ENCODE measurements at regions not wholly inside any gene's neighbourhood (a gene's known extent, or its start where the extent isn't known, plus 50 kb on each side); places are given as distances from the start of the nearest gene placed in this dataset.

DNA sequence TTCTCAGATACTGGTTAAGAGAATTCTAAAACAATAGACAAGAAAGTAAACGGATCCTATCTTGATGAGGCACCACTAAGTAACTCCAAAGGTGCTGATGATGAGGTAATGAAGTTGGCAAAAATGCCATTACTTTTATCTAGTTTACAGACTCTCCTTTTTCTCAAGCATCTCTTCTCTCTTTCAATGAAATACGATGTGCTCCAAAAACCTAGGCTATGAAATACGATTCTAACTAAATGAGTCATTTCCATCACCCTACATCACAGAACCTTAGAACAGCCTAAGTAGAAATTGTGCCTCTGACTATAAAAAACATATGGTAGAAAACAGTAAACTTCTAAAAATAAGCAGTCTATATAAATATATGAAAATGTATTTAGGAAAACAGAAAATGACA, 58.9 kb upstream of the ARHGAP32 start:
- 90% methylated on average over 3 of the region's 3 CpGs for WGBS, 2 experiments

DNA sequence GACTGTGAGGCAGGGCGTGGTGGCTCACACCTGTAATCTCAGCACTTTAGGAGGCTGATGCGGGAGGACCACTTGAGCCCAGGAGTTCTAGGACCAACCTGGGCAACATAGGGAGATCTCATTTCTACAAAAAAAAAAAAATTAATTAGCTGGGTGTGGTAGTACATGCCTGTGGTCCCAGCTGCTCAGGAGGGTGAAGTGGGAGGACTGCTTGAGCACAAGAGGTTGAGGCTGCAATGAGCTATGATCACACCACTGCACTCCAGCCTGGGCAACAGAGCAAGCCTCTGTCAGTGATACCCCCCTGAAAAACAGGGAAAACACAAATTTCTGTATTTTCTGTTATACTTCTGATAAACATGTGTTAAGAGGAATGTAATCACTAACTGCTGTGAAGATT, 57.8 kb upstream of the ARHGAP32 start:
- Histone ChIP-seq H3K4me1 (ENCODE audit: control insufficient read depth, insufficient read depth, low read length) (peaks cover 23% of the 10 kb centered on the region), H3K36me3 (ENCODE audit: control insufficient read depth, insufficient read depth, low read length) (no peaks in the 10 kb centered on the region), H3K27ac (ENCODE audit: insufficient read depth, low read depth, low read length, poor library complexity, severe bottlenecking) (no peak overlapping the region), H3K9me3 (ENCODE audit: control insufficient read depth, low read length) (no peaks in the 10 kb centered on the region), H3K4me3 (ENCODE audit: insufficient read depth, low read depth, low read length) (no peak overlapping the region), H3K27me3 (ENCODE audit: control insufficient read depth, insufficient read depth, low read length, poor library complexity, severe bottlenecking) (no peaks in the 10 kb centered on the region)
- 93 to 96% methylated on average over 2 of the region's 2 CpGs for WGBS, 2 experiments

More for the DNA sequence above, 58.9 kb upstream of the ARHGAP32 start:
- no peak overlapping the region for H3K27ac ChIP-seq (ENCODE audit: insufficient read depth, low read depth, low read length, poor library complexity, severe bottlenecking)
- no peaks in the 10 kb centered on the region for H3K36me3 ChIP-seq (ENCODE audit: control insufficient read depth, insufficient read depth, low read length)
- peaks cover 23% of the 10 kb centered on the region for H3K4me1 ChIP-seq (ENCODE audit: control insufficient read depth, insufficient read depth, low read length)
- H3K27me3 ChIP-seq (ENCODE audit: control insufficient read depth, insufficient read depth, low read length, poor library complexity, severe bottlenecking) = no peaks in the 10 kb centered on the region
- H3K9me3 ChIP-seq (ENCODE audit: control insufficient read depth, low read length) = no peaks in the 10 kb centered on the region
- no peak overlapping the region for H3K4me3 ChIP-seq (ENCODE audit: insufficient read depth, low read depth, low read length)

DNA sequence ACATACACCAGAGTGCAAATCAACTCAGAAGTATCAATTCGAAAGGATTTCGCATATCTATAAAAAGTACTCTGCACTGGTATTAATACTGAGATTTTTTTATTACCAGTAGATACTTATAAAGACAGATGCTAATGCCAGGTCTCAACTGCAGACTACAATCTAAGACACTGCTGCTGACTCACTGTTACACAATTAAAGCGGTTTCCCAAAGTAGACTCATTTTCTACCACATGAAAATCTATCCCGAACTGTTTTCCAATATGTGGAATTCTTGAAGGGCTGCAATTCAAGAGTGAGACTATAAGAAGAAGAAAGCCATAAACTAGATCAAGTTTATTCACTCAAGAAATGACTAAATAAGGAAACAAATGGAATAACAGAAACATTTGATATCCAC, 57.2 kb upstream of the ARHGAP32 start:
- Histone ChIP-seq H3K27ac (ENCODE audit: insufficient read depth, low read depth, low read length, poor library complexity, severe bottlenecking) (no peak overlapping the region), H3K4me3 (ENCODE audit: insufficient read depth, low read depth, low read length) (no peak overlapping the region), H3K9me3 (ENCODE audit: control insufficient read depth, low read length) (no peaks in the 10 kb centered on the region), H3K4me1 (ENCODE audit: control insufficient read depth, insufficient read depth, low read length) (peaks cover 23% of the 10 kb centered on the region), H3K27me3 (ENCODE audit: control insufficient read depth, insufficient read depth, low read length, poor library complexity, severe bottlenecking) (no peaks in the 10 kb centered on the region), H3K36me3 (ENCODE audit: control insufficient read depth, insufficient read depth, low read length) (no peaks in the 10 kb centered on the region)
- 70 to 98% methylated on average over 2 to 4 of the region's 4 CpGs for WGBS, 2 experiments

DNA sequence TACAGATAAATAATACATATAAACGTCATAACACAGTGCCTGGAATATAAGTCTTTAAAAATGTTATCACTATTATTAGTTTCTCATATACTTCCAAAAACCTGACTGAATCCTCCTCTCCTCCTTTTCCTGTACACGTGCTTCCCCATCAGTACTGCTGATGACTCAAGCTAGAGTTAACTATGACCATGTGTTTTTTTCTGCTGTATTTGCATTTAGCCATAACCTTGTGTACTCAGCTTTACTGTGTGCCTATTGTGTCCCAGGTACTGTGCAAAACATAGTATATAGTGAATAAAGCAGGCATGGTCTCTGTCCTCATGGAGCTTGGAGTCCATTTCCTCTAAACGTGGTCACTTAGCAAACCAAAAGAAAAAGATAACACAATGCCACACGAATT, 56.5 kb upstream of the ARHGAP32 start:
- Histone ChIP-seq H3K27me3 (ENCODE audit: control insufficient read depth, insufficient read depth, low read length, poor library complexity, severe bottlenecking) (no peaks in the 10 kb centered on the region), H3K4me1 (ENCODE audit: control insufficient read depth, insufficient read depth, low read length) (peaks cover 23% of the 10 kb centered on the region), H3K9me3 (ENCODE audit: control insufficient read depth, low read length) (no peaks in the 10 kb centered on the region), H3K4me3 (ENCODE audit: insufficient read depth, low read depth, low read length) (no peak overlapping the region), H3K36me3 (ENCODE audit: control insufficient read depth, insufficient read depth, low read length) (no peaks in the 10 kb centered on the region), H3K27ac (ENCODE audit: insufficient read depth, low read depth, low read length, poor library complexity, severe bottlenecking) (no peak overlapping the region)
- WGBS, 2 experiments = 85 to 94% methylated on average over 2 to 4 of the region's 4 CpGs

DNA sequence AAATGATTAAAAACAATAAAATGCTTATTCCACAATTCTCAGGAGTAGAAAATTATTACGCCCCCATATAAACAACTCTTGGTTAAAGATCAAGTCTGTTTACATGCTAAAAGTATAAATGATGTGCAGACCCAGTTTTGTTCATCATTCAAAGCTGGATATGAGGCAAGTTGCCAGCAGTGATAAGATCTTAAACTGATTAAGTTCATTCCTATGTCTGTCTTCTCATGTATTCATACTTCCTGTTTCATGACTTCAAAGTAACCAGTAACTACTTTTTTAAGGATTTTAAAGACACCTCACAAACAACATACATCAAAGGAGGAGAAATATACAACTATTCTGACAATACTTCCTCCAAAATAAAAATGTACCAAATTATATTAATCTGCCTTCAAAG, 55.0 kb upstream of the ARHGAP32 start:
- Histone ChIP-seq H3K27ac (ENCODE audit: insufficient read depth, low read depth, low read length, poor library complexity, severe bottlenecking) (no peak overlapping the region), H3K4me1 (ENCODE audit: control insufficient read depth, insufficient read depth, low read length) (peaks cover 10% of the 10 kb centered on the region), H3K9me3 (ENCODE audit: control insufficient read depth, low read length) (no peaks in the 10 kb centered on the region), H3K36me3 (ENCODE audit: control insufficient read depth, insufficient read depth, low read length) (no peaks in the 10 kb centered on the region), H3K4me3 (ENCODE audit: insufficient read depth, low read depth, low read length) (no peak overlapping the region), H3K27me3 (ENCODE audit: control insufficient read depth, insufficient read depth, low read length, poor library complexity, severe bottlenecking) (no peaks in the 10 kb centered on the region)
- 83 to 92% methylated on average over 1 of the region's 1 CpG for WGBS, 2 experiments

DNA sequence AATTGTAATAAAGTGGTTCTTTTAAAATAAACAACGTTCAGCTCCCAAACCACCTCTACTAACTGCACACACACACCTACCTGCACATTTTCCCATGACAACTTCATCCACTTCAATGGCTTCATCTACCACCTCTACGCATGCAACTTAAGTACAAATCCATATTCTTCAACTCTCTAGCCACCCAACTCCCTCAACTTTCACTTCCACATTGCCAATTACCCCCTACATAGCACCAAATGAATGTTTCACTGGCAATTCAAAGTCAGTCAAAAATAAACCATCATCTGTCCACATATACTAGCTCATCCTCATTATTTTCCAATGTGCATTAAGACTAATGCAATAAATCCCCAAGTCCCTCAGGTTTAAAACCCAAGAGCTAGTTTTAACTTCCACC, 50.7 kb upstream of the ARHGAP32 start:
- H3K9me3 ChIP-seq (ENCODE audit: control insufficient read depth, low read length) = no peaks in the 10 kb centered on the region
- no peak overlapping the region for H3K4me3 ChIP-seq (ENCODE audit: insufficient read depth, low read depth, low read length)
- no peaks in the 10 kb centered on the region for H3K36me3 ChIP-seq (ENCODE audit: control insufficient read depth, insufficient read depth, low read length)
- no peak overlapping the region for H3K27ac ChIP-seq (ENCODE audit: insufficient read depth, low read depth, low read length, poor library complexity, severe bottlenecking)
- H3K27me3 ChIP-seq (ENCODE audit: control insufficient read depth, insufficient read depth, low read length, poor library complexity, severe bottlenecking) = no peaks in the 10 kb centered on the region
- no peaks in the 10 kb centered on the region for H3K4me1 ChIP-seq (ENCODE audit: control insufficient read depth, insufficient read depth, low read length)
- 94 to 95% methylated on average over 2 of the region's 2 CpGs for WGBS, 2 experiments
